Fibroblast of pulmonary artery (primary cell): ENCODE measurements at regions not wholly inside any gene's neighbourhood (a gene's known extent, or its start where the extent isn't known, plus 50 kb on each side); places are given as distances from the start of the nearest gene placed in this dataset.
"Not testable (repeated sequence)": the region's sequence is repeated elsewhere in the genome, so short reads cannot be mapped to it uniquely, and the experiment has no call there.

Source experiments
- DNase-seq: peaks from one replicate; pipeline ENCODE4 v3.0.0-alpha.2; 2010; ENCODE audit warnings: low read depth
- H3K4me3 ChIP-seq: replicated peaks from 2 replicates; pipeline ENCODE4 v1.5.1; 2011; ENCODE audit warnings: low read depth, mild to moderate bottlenecking, control low read depth, low read length, moderate library complexity
- CTCF ChIP-seq: IDR thresholded peaks from 2 replicates; pipeline ENCODE4 v1.5.1; 2011; ENCODE audit warnings: mild to moderate bottlenecking, control low read depth, low read length, inconsistent platforms; ENCODE audit errors: missing control alignments

- no peak for TF ChIP-seq CTCF
- H3K4me3 ChIP-seq: no peak overlapping the region
- no peak for DNase-seq
Measured at GRCh38 chr4:162494935-162495334, 331.1 kb upstream of the FSTL5 start.

- TF ChIP-seq CTCF: no peak
- DNase-seq: no peak
- no peak overlapping the region for H3K4me3 ChIP-seq
Measured at GRCh38 chr4:162485486-162485885, 321.7 kb upstream of the FSTL5 start.

GRCh38 chr4:162475246-162475645, 311.4 kb upstream of the FSTL5 start:
- no peak for DNase-seq
- TF ChIP-seq CTCF: no peak
- no peak overlapping the region for H3K4me3 ChIP-seq

- DNase-seq: no peak
- no peak for TF ChIP-seq CTCF
- H3K4me3 ChIP-seq: no peak overlapping the region
Measured at GRCh38 chr4:162469977-162470376, 306.2 kb upstream of the FSTL5 start.

- not testable (repeated sequence) for DNase-seq, H3K4me3 ChIP-seq
Measured at GRCh38 chr4:162465356-162465755, 301.6 kb upstream of the FSTL5 start.

- H3K4me3 ChIP-seq: no peak overlapping the region
- TF ChIP-seq CTCF: no peak
- no peak for DNase-seq
Measured at GRCh38 chr4:162461952-162462351, 298.2 kb upstream of the FSTL5 start.

- H3K4me3 ChIP-seq: no peak overlapping the region
- TF ChIP-seq CTCF: no peak
- DNase-seq: no peak
Measured at GRCh38 chr4:162458051-162458450, 294.3 kb upstream of the FSTL5 start.
